A673 (cell line): ENCODE measurements at regions not wholly inside any gene's neighbourhood (a gene's known extent, or its start where the extent isn't known, plus 50 kb on each side); places are given as distances from the start of the nearest gene placed in this dataset.

Experiments used
- EZH2 ChIP-seq: fragments of 200-600 bp; sonication (generic); IDR thresholded peaks from 2 replicates; pipeline ENCODE4 v1.6.1; 2017; ENCODE audit warnings: borderline replicate concordance, low read depth, mild to moderate bottlenecking, mixed read lengths, antibody characterized with exemption, low read length; ENCODE audit not compliant: poor library complexity, severe bottlenecking
- TF ChIP-seq, protein P1 (sequence below): fragments of 300-800, 200-600 bp; sonication (generic); conservative IDR thresholded peaks from 2 replicates; pipeline ENCODE4 v1.5.1; 2017; ENCODE audit warnings: low read depth, mild to moderate bottlenecking, antibody characterized with exemption, low read length, moderate library complexity, mixed read lengths

GRCh38 chr13:21242236-21242635 is 65.8 kb downstream of the MRPL57 start:
- TF ChIP-seq, protein P1, sequence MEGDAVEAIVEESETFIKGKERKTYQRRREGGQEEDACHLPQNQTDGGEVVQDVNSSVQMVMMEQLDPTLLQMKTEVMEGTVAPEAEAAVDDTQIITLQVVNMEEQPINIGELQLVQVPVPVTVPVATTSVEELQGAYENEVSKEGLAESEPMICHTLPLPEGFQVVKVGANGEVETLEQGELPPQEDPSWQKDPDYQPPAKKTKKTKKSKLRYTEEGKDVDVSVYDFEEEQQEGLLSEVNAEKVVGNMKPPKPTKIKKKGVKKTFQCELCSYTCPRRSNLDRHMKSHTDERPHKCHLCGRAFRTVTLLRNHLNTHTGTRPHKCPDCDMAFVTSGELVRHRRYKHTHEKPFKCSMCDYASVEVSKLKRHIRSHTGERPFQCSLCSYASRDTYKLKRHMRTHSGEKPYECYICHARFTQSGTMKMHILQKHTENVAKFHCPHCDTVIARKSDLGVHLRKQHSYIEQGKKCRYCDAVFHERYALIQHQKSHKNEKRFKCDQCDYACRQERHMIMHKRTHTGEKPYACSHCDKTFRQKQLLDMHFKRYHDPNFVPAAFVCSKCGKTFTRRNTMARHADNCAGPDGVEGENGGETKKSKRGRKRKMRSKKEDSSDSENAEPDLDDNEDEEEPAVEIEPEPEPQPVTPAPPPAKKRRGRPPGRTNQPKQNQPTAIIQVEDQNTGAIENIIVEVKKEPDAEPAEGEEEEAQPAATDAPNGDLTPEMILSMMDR, result peak; percentile 54
- TF ChIP-seq EZH2, result no peak
